ENCODE measurements at regions not wholly inside any gene's neighbourhood (a gene's known extent, or its start where the extent isn't known, plus 50 kb on each side); places are given as distances from the start of the nearest gene placed in this dataset.

GRCh38 chr4:147328756-147329446 lies 152.0 kb upstream of the EDNRA start:
- TF ChIP-seq, protein P1, sequence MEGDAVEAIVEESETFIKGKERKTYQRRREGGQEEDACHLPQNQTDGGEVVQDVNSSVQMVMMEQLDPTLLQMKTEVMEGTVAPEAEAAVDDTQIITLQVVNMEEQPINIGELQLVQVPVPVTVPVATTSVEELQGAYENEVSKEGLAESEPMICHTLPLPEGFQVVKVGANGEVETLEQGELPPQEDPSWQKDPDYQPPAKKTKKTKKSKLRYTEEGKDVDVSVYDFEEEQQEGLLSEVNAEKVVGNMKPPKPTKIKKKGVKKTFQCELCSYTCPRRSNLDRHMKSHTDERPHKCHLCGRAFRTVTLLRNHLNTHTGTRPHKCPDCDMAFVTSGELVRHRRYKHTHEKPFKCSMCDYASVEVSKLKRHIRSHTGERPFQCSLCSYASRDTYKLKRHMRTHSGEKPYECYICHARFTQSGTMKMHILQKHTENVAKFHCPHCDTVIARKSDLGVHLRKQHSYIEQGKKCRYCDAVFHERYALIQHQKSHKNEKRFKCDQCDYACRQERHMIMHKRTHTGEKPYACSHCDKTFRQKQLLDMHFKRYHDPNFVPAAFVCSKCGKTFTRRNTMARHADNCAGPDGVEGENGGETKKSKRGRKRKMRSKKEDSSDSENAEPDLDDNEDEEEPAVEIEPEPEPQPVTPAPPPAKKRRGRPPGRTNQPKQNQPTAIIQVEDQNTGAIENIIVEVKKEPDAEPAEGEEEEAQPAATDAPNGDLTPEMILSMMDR (IDR thresholded peaks at IDR 0.05; ENCODE audit: extremely low read depth, missing control alignments): no peak
- no peak for DNase-seq (ENCODE audit: low spot score)

GRCh38 chr4:147332091-147332490 lies 148.8 kb upstream of the EDNRA start:
- TF ChIP-seq, protein P1 (IDR thresholded peaks at IDR 0.05; ENCODE audit: extremely low read depth, missing control alignments): no peak

GRCh38 chr4:147334478-147334877 lies 146.4 kb upstream of the EDNRA start:
- no peak for DNase-seq (ENCODE audit: low spot score)

More at GRCh38 chr4:147332091-147332490, 148.8 kb upstream of the EDNRA start:
- DNase-seq (ENCODE audit: low spot score): no peak

GRCh38 chr4:147335183-147335582 lies 145.7 kb upstream of the EDNRA start:
- TF ChIP-seq, protein P1 (IDR thresholded peaks at IDR 0.05; ENCODE audit: extremely low read depth, missing control alignments): no peak
- no peak for DNase-seq (ENCODE audit: low spot score)

More at GRCh38 chr4:147334478-147334877, 146.4 kb upstream of the EDNRA start:
- TF ChIP-seq, protein P1 (IDR thresholded peaks at IDR 0.05; ENCODE audit: extremely low read depth, missing control alignments): no peak

DNA sequence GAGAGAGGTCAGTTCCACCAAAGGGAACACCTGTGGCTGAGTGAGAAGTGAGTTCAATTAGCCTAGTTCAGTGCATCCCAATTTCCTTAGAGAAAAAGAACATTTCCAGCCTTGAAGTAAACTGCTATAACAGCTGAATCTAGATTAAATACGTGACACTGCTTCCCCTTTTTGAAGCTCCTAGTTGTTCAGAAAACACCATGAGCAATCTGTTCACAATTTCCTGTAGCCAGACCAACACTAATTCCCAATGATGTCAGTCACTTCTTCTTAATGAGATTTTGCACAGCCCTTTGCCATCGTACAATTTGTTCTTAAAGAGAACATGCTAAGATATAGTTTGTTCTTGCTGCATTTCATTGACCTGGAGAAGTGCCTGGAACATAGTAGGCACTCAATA lies 144.6 kb upstream of the EDNRA start:
- TF ChIP-seq, protein P1 (IDR thresholded peaks at IDR 0.05; ENCODE audit: extremely low read depth, missing control alignments): no peak
- no peak for DNase-seq (ENCODE audit: low spot score)

GRCh38 chr4:147339100-147339499 lies 141.8 kb upstream of the EDNRA start:
- TF ChIP-seq, protein P1 (IDR thresholded peaks at IDR 0.05; ENCODE audit: extremely low read depth, missing control alignments): no peak
- no peak for DNase-seq (ENCODE audit: low spot score)

DNA sequence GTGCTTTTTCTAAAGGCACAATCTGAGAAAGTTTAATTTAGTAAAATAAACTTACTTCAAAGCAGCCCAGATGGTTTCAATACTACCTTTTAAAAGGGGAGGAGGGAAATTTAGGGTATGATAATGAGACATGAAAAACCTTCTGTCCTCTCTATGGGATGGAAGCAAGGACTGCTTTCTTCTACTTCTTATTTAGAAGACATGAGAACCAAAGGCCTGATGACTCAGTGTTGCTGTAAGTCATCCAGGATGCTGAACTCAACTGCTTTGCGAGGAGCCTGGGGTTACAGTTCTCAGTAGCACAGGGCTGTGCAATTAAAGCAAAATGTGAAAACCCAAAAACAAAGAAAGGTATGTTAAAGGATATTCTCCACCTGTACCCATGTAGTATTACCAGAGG lies 140.8 kb upstream of the EDNRA start:
- TF ChIP-seq, protein P1 (IDR thresholded peaks at IDR 0.05; ENCODE audit: extremely low read depth, missing control alignments): no peak
- DNase-seq (ENCODE audit: low spot score): no peak

Measured in GM20000 (cell line).